Suprapubic skin (tissue), 4 donors: ENCODE measurements at regions not wholly inside any gene's neighbourhood (a gene's known extent, or its start where the extent isn't known, plus 50 kb on each side); places are given as distances from the start of the nearest gene placed in this dataset.

Source experiments
- DNase-seq, 2 donors: peaks; one replicate each; pipeline ENCODE4 v3.0.0-alpha.2; 2019; ENCODE audit warnings: low spot score in 2 of 2
- H3K27ac ChIP-seq: fragments of 200-600 bp; sonication (generic); one replicate; pipeline ENCODE4 v1.5.1; 2019
- H3K27me3 ChIP-seq: fragments of 200-600 bp; sonication (generic); one replicate; pipeline ENCODE4 v1.5.1; 2019
- H3K36me3 ChIP-seq: fragments of 200-600 bp; sonication (generic); one replicate; pipeline ENCODE4 v1.5.1; 2019
- H3K4me1 ChIP-seq: fragments of 200-600 bp; sonication (generic); one replicate; pipeline ENCODE4 v1.5.1; 2019
- H3K4me3 ChIP-seq: fragments of 200-600 bp; sonication (generic); one replicate; pipeline ENCODE4 v1.5.1; 2019; ENCODE audit warnings: mild to moderate bottlenecking
- H3K9me3 ChIP-seq: fragments of 200-600 bp; sonication (generic); one replicate; pipeline ENCODE4 v1.5.1; 2019
- CTCF ChIP-seq, 2 donors: fragments of 200-600 bp in 1 of 2; fragments of 450-650 bp in 1 of 2; sonication (generic) in 1 of 2; IDR thresholded peaks; one replicate each; pipeline ENCODE4 v1.5.1; 2016 to 2019; ENCODE audit warnings: antibody characterized with exemption in 2 of 2, mild to moderate bottlenecking in 1 of 2, moderate library complexity in 1 of 2
- EP300 ChIP-seq: sonication (generic); formaldehyde crosslinking; IDR thresholded peaks from one replicate; pipeline ENCODE4 v1.6.1; 2017; ENCODE audit warnings: antibody characterized with exemption
- POLR2A ChIP-seq, 2 donors: fragments of 450-650 bp; IDR thresholded peaks; one replicate each; pipeline ENCODE4 v1.6.1; 2017; ENCODE audit warnings: antibody characterized with exemption in 2 of 2, mild to moderate bottlenecking in 2 of 2, moderate library complexity in 2 of 2
- POLR2AphosphoS5 ChIP-seq, 3 donors: sonication (generic); formaldehyde crosslinking; IDR thresholded peaks; one replicate each; pipeline ENCODE4 v1.6.1; 2017; ENCODE audit warnings: antibody characterized with exemption in 3 of 3
- WGBS: methylation state at CpG from one replicate; pipeline ENCODE4 v1.1.5; 2018; 5-methylcytosine and 5-hydroxymethylcytosine counted together

- no peak for DNase-seq
- Histone ChIP-seq H3K4me3 (no peak overlapping the region), H3K27ac (no peak overlapping the region), H3K27me3 (no peaks in the 10 kb centered on the region), H3K36me3 (no peaks in the 10 kb centered on the region), H3K4me1 (no peaks in the 10 kb centered on the region), H3K9me3 (no peaks in the 10 kb centered on the region)
- no peak for TF ChIP-seq EP300
- no peak for TF ChIP-seq POLR2A (IDR thresholded peaks at IDR 0.05)
- TF ChIP-seq POLR2AphosphoS5 (IDR thresholded peaks at IDR 0.05): no peak
- TF ChIP-seq CTCF (IDR thresholded peaks at IDR 0.05): no peak
- 72% methylated on average over 2 of the region's 2 CpGs for WGBS
Measured at GRCh38 chr6:133743621-133744020, 145.3 kb upstream of the TCF21 start.

GRCh38 chr6:133746417-133746770 lies 142.5 kb upstream of the TCF21 start:
- Histone ChIP-seq H3K9me3 (no peaks in the 10 kb centered on the region), H3K27me3 (no peaks in the 10 kb centered on the region), H3K4me3 (no peak overlapping the region), H3K27ac (no peak overlapping the region), H3K4me1 (no peaks in the 10 kb centered on the region), H3K36me3 (no peaks in the 10 kb centered on the region)
- TF ChIP-seq POLR2A (IDR thresholded peaks at IDR 0.05) (no peak), POLR2AphosphoS5 (IDR thresholded peaks at IDR 0.05) (no peak), EP300 (no peak), CTCF (IDR thresholded peaks at IDR 0.05) (no peak)
- DNase-seq: no peak
- 95% methylated on average over 3 of the region's 3 CpGs for WGBS

- no peak overlapping the region for H3K4me3 ChIP-seq
- DNase-seq: no peak
- no peaks in the 10 kb centered on the region for H3K4me1 ChIP-seq
- H3K27me3 ChIP-seq: no peaks in the 10 kb centered on the region
- no peaks in the 10 kb centered on the region for H3K36me3 ChIP-seq
- no peak overlapping the region for H3K27ac ChIP-seq
- WGBS: 65% methylated on average over 3 of the region's 3 CpGs
- no peaks in the 10 kb centered on the region for H3K9me3 ChIP-seq
- no peak for TF ChIP-seq CTCF (IDR thresholded peaks at IDR 0.05)
- TF ChIP-seq POLR2AphosphoS5 (IDR thresholded peaks at IDR 0.05): no peak
- no peak for TF ChIP-seq EP300
- no peak for TF ChIP-seq POLR2A (IDR thresholded peaks at IDR 0.05)
Measured at GRCh38 chr6:133748628-133749027, 140.3 kb upstream of the TCF21 start.

- Histone ChIP-seq H3K9me3 (no peaks in the 10 kb centered on the region), H3K4me3 (no peak overlapping the region), H3K36me3 (no peaks in the 10 kb centered on the region), H3K4me1 (no peaks in the 10 kb centered on the region), H3K27me3 (no peaks in the 10 kb centered on the region), H3K27ac (no peak overlapping the region)
- TF ChIP-seq CTCF (IDR thresholded peaks at IDR 0.05): no peak
- TF ChIP-seq POLR2AphosphoS5 (IDR thresholded peaks at IDR 0.05): no peak
- no peak for TF ChIP-seq EP300
- no peak for TF ChIP-seq POLR2A (IDR thresholded peaks at IDR 0.05)
- 95% methylated on average over 5 of the region's 5 CpGs for WGBS
- DNase-seq: no peak
Measured at GRCh38 chr6:133749427-133749826, 139.5 kb upstream of the TCF21 start.

- TF ChIP-seq POLR2AphosphoS5 (IDR thresholded peaks at IDR 0.05) (no peak), EP300 (no peak), CTCF (IDR thresholded peaks at IDR 0.05) (no peak), POLR2A (IDR thresholded peaks at IDR 0.05) (no peak)
- no peak overlapping the region for H3K27ac ChIP-seq
- DNase-seq: no peak
- peaks cover 8% of the 10 kb centered on the region for H3K4me1 ChIP-seq
- no peaks in the 10 kb centered on the region for H3K27me3 ChIP-seq
- H3K4me3 ChIP-seq: no peak overlapping the region
- H3K9me3 ChIP-seq: no peaks in the 10 kb centered on the region
- WGBS: 72% methylated on average over 3 of the region's 3 CpGs
- H3K36me3 ChIP-seq: no peaks in the 10 kb centered on the region
Measured at GRCh38 chr6:133752129-133752528, 136.8 kb upstream of the TCF21 start.
